ENCODE measurements at regions not wholly inside any gene's neighbourhood (a gene's known extent, or its start where the extent isn't known, plus 50 kb on each side); places are given as distances from the start of the nearest gene placed in this dataset.
"Not testable (repeated sequence)": the region's sequence is repeated elsewhere in the genome, so short reads cannot be mapped to it uniquely, and the experiment has no call there.

GRCh38 chr17:72563952-72564351, 443.1 kb downstream of the SOX9 start:
- Histone ChIP-seq H3K4me3 (ENCODE audit: low read length in 3 of 3) (no peak overlapping the region), H3K27ac (ENCODE audit: low read depth, low read length) (no peak overlapping the region), H3K4me1 (ENCODE audit: control insufficient read depth in 3 of 3, insufficient read depth in 3 of 3, low read length in 3 of 3) (no peaks in the 10 kb centered on the region), H3K27me3 (ENCODE audit: control insufficient read depth in 3 of 3, insufficient read depth in 3 of 3, low read length in 3 of 3) (peaks cover 0 to 15% (median 15%) of the 10 kb centered on the region in 3 donors), H3K9ac (ENCODE audit: low read depth in 1 of 3, low read length in 3 of 3) (no peak overlapping the region), H3K9me3 (ENCODE audit: control insufficient read depth in 3 of 3, low read length in 3 of 3) (no peaks in the 10 kb centered on the region), H3K36me3 (ENCODE audit: control insufficient read depth in 3 of 3, insufficient read depth in 3 of 3, low read length in 3 of 3) (no peaks in the 10 kb centered on the region)

GRCh38 chr17:72565006-72565405, 444.2 kb downstream of the SOX9 start:
- H3K9ac ChIP-seq (ENCODE audit: low read depth in 1 of 3, low read length in 3 of 3), result no peak overlapping the region
- no peak overlapping the region for H3K27ac ChIP-seq (ENCODE audit: low read depth, low read length)
- no peaks in the 10 kb centered on the region for H3K36me3 ChIP-seq (ENCODE audit: control insufficient read depth in 3 of 3, insufficient read depth in 3 of 3, low read length in 3 of 3)
- H3K9me3 ChIP-seq (ENCODE audit: control insufficient read depth in 3 of 3, low read length in 3 of 3), result no peaks in the 10 kb centered on the region
- no peaks in the 10 kb centered on the region for H3K4me1 ChIP-seq (ENCODE audit: control insufficient read depth in 3 of 3, insufficient read depth in 3 of 3, low read length in 3 of 3)
- no peak overlapping the region for H3K4me3 ChIP-seq (ENCODE audit: low read length in 3 of 3)
- H3K27me3 ChIP-seq (ENCODE audit: control insufficient read depth in 3 of 3, insufficient read depth in 3 of 3, low read length in 3 of 3), result peaks cover 0 to 22% (median 15%) of the 10 kb centered on the region in 3 donors

GRCh38 chr17:72565758-72566157, 444.9 kb downstream of the SOX9 start:
- no peak overlapping the region for H3K4me3 ChIP-seq (ENCODE audit: low read length in 3 of 3)
- H3K36me3 ChIP-seq (ENCODE audit: control insufficient read depth in 3 of 3, insufficient read depth in 3 of 3, low read length in 3 of 3), result no peaks in the 10 kb centered on the region
- H3K9me3 ChIP-seq (ENCODE audit: control insufficient read depth in 3 of 3, low read length in 3 of 3), result no peaks in the 10 kb centered on the region
- peaks cover 0 to 18% (median 9%) of the 10 kb centered on the region in 3 donors for H3K27me3 ChIP-seq (ENCODE audit: control insufficient read depth in 3 of 3, insufficient read depth in 3 of 3, low read length in 3 of 3)
- H3K9ac ChIP-seq (ENCODE audit: low read depth in 1 of 3, low read length in 3 of 3), result no peak overlapping the region
- no peaks in the 10 kb centered on the region for H3K4me1 ChIP-seq (ENCODE audit: control insufficient read depth in 3 of 3, insufficient read depth in 3 of 3, low read length in 3 of 3)
- no peak overlapping the region for H3K27ac ChIP-seq (ENCODE audit: low read depth, low read length)

GRCh38 chr17:72566671-72567484, 446.1 kb downstream of the SOX9 start:
- H3K27me3 ChIP-seq (ENCODE audit: control insufficient read depth in 3 of 3, insufficient read depth in 3 of 3, low read length in 3 of 3), result peaks cover 0 to 19% (median 12%) of the 10 kb centered on the region in 3 donors
- no peaks in the 10 kb centered on the region for H3K36me3 ChIP-seq (ENCODE audit: control insufficient read depth in 3 of 3, insufficient read depth in 3 of 3, low read length in 3 of 3)
- H3K4me3 ChIP-seq (ENCODE audit: low read length in 3 of 3), result no peak overlapping the region
- no peaks in the 10 kb centered on the region for H3K9me3 ChIP-seq (ENCODE audit: control insufficient read depth in 3 of 3, low read length in 3 of 3)
- H3K9ac ChIP-seq (ENCODE audit: low read depth in 1 of 3, low read length in 3 of 3), result no peak overlapping the region
- H3K4me1 ChIP-seq (ENCODE audit: control insufficient read depth in 3 of 3, insufficient read depth in 3 of 3, low read length in 3 of 3), result no peaks in the 10 kb centered on the region
- no peak overlapping the region for H3K27ac ChIP-seq (ENCODE audit: low read depth, low read length)

GRCh38 chr17:72567774-72568173, 447.0 kb downstream of the SOX9 start:
- no peaks in the 10 kb centered on the region for H3K4me1 ChIP-seq (ENCODE audit: control insufficient read depth in 3 of 3, insufficient read depth in 3 of 3, low read length in 3 of 3)
- peaks cover 0 to 23% (median 8%) of the 10 kb centered on the region in 3 donors for H3K27me3 ChIP-seq (ENCODE audit: control insufficient read depth in 3 of 3, insufficient read depth in 3 of 3, low read length in 3 of 3)
- H3K36me3 ChIP-seq (ENCODE audit: control insufficient read depth in 3 of 3, insufficient read depth in 3 of 3, low read length in 3 of 3), result no peaks in the 10 kb centered on the region
- H3K4me3 ChIP-seq (ENCODE audit: low read length in 3 of 3), result no peak overlapping the region
- no peak overlapping the region for H3K9ac ChIP-seq (ENCODE audit: low read depth in 1 of 3, low read length in 3 of 3)
- no peaks in the 10 kb centered on the region for H3K9me3 ChIP-seq (ENCODE audit: control insufficient read depth in 3 of 3, low read length in 3 of 3)
- no peak overlapping the region for H3K27ac ChIP-seq (ENCODE audit: low read depth, low read length)

GRCh38 chr17:72569148-72569946, 448.5 kb downstream of the SOX9 start:
- Histone ChIP-seq H3K27ac (ENCODE audit: low read depth, low read length) (no peak overlapping the region), H3K9me3 (ENCODE audit: control insufficient read depth in 3 of 3, low read length in 3 of 3) (no peaks in the 10 kb centered on the region), H3K27me3 (ENCODE audit: control insufficient read depth in 3 of 3, insufficient read depth in 3 of 3, low read length in 3 of 3) (peaks cover 3 to 28% (median 18%) of the 10 kb centered on the region in 3 donors), H3K9ac (ENCODE audit: low read depth in 1 of 3, low read length in 3 of 3) (no peak overlapping the region), H3K4me3 (ENCODE audit: low read length in 3 of 3) (no peak overlapping the region), H3K4me1 (ENCODE audit: control insufficient read depth in 3 of 3, insufficient read depth in 3 of 3, low read length in 3 of 3) (no peaks in the 10 kb centered on the region), H3K36me3 (ENCODE audit: control insufficient read depth in 3 of 3, insufficient read depth in 3 of 3, low read length in 3 of 3) (no peaks in the 10 kb centered on the region)

- H3K9me3 ChIP-seq (ENCODE audit: control insufficient read depth in 3 of 3, low read length in 3 of 3), result no peaks in the 10 kb centered on the region
- no peak overlapping the region for H3K27ac ChIP-seq (ENCODE audit: low read depth, low read length)
- H3K9ac ChIP-seq (ENCODE audit: low read depth in 1 of 3, low read length in 3 of 3), result no peak overlapping the region
- no peaks in the 10 kb centered on the region for H3K36me3 ChIP-seq (ENCODE audit: control insufficient read depth in 3 of 3, insufficient read depth in 3 of 3, low read length in 3 of 3)
- H3K4me3 ChIP-seq (ENCODE audit: low read length in 3 of 3), result no peak overlapping the region
- peaks cover 3 to 34% (median 19%) of the 10 kb centered on the region in 3 donors for H3K27me3 ChIP-seq (ENCODE audit: control insufficient read depth in 3 of 3, insufficient read depth in 3 of 3, low read length in 3 of 3)
- H3K4me1 ChIP-seq (ENCODE audit: control insufficient read depth in 3 of 3, insufficient read depth in 3 of 3, low read length in 3 of 3), result no peaks in the 10 kb centered on the region
These were observed 451.1 kb downstream of the SOX9 start for GRCh38 chr17:72571813-72572396.

GRCh38 chr17:72572604-72573491, 452.0 kb downstream of the SOX9 start:
- H3K27me3 ChIP-seq (ENCODE audit: control insufficient read depth in 3 of 3, insufficient read depth in 3 of 3, low read length in 3 of 3), result peaks cover 3 to 36% (median 19%) of the 10 kb centered on the region in 3 donors
- H3K27ac ChIP-seq (ENCODE audit: low read depth, low read length), result no peak overlapping the region
- no peak overlapping the region for H3K4me3 ChIP-seq (ENCODE audit: low read length in 3 of 3)
- no peaks in the 10 kb centered on the region for H3K4me1 ChIP-seq (ENCODE audit: control insufficient read depth in 3 of 3, insufficient read depth in 3 of 3, low read length in 3 of 3)
- H3K9ac ChIP-seq (ENCODE audit: low read depth in 1 of 3, low read length in 3 of 3), result no peak overlapping the region
- no peaks in the 10 kb centered on the region for H3K9me3 ChIP-seq (ENCODE audit: control insufficient read depth in 3 of 3, low read length in 3 of 3)
- H3K36me3 ChIP-seq (ENCODE audit: control insufficient read depth in 3 of 3, insufficient read depth in 3 of 3, low read length in 3 of 3), result no peaks in the 10 kb centered on the region

GRCh38 chr17:72573492-72573801, 452.6 kb downstream of the SOX9 start:
- not testable (repeated sequence) for H3K9ac ChIP-seq (ENCODE audit: low read depth in 1 of 3, low read length in 3 of 3); H3K36me3 ChIP-seq (ENCODE audit: control insufficient read depth in 3 of 3, insufficient read depth in 3 of 3, low read length in 3 of 3); H3K4me1 ChIP-seq (ENCODE audit: control insufficient read depth in 3 of 3, insufficient read depth in 3 of 3, low read length in 3 of 3); H3K27ac ChIP-seq (ENCODE audit: low read depth, low read length); H3K4me3 ChIP-seq (ENCODE audit: low read length in 3 of 3); H3K9me3 ChIP-seq (ENCODE audit: control insufficient read depth in 3 of 3, low read length in 3 of 3)
- H3K27me3 ChIP-seq (ENCODE audit: control insufficient read depth in 3 of 3, insufficient read depth in 3 of 3, low read length in 3 of 3), result peaks cover 3 to 32% (median 19%) of the 10 kb centered on the region in 3 donors

Measured in skeletal muscle tissue (tissue), 3 donors.